ENCODE measurements at regions not wholly inside any gene's neighbourhood (a gene's known extent, or its start where the extent isn't known, plus 50 kb on each side); places are given as distances from the start of the nearest gene placed in this dataset.

GRCh38 chr9:38281196-38281595 lies 111.3 kb upstream of the ALDH1B1 start:
- no peak overlapping the region for H3K4me3 ChIP-seq (ENCODE audit: low read depth in 1 of 5, low read length in 5 of 5)
- no peak overlapping the region for H3K9ac ChIP-seq (ENCODE audit: low read length in 5 of 5)
- H3K9me3 ChIP-seq (ENCODE audit: control insufficient read depth in 5 of 5, low read length in 5 of 5) = no peaks in the 10 kb centered on the region
- H3K27me3 ChIP-seq (ENCODE audit: control insufficient read depth in 5 of 5, insufficient read depth in 4 of 5, low read length in 5 of 5) = peaks cover 0 to 3% (median 0%) of the 10 kb centered on the region in 5 donors
- no peak overlapping the region for H3K27ac ChIP-seq (ENCODE audit: low read depth, low read length)
- H3K4me1 ChIP-seq (ENCODE audit: control insufficient read depth in 5 of 5, insufficient read depth in 5 of 5, low read length in 5 of 5) = peaks cover 0 to 10% (median 0%) of the 10 kb centered on the region in 5 donors
- no peaks in the 10 kb centered on the region for H3K36me3 ChIP-seq (ENCODE audit: control insufficient read depth in 5 of 5, insufficient read depth in 5 of 5, low read length in 5 of 5)

GRCh38 chr9:38280251-38280800 lies 112.2 kb upstream of the ALDH1B1 start:
- H3K27ac ChIP-seq (ENCODE audit: low read depth, low read length) = no peak overlapping the region
- no peaks in the 10 kb centered on the region for H3K9me3 ChIP-seq (ENCODE audit: control insufficient read depth in 5 of 5, low read length in 5 of 5)
- H3K9ac ChIP-seq (ENCODE audit: low read length in 5 of 5) = no peak overlapping the region
- peaks cover 0 to 10% (median 0%) of the 10 kb centered on the region in 5 donors for H3K4me1 ChIP-seq (ENCODE audit: control insufficient read depth in 5 of 5, insufficient read depth in 5 of 5, low read length in 5 of 5)
- H3K27me3 ChIP-seq (ENCODE audit: control insufficient read depth in 5 of 5, insufficient read depth in 4 of 5, low read length in 5 of 5) = peaks cover 0 to 3% (median 0%) of the 10 kb centered on the region in 5 donors
- no peak overlapping the region for H3K4me3 ChIP-seq (ENCODE audit: low read depth in 1 of 5, low read length in 5 of 5)
- H3K36me3 ChIP-seq (ENCODE audit: control insufficient read depth in 5 of 5, insufficient read depth in 5 of 5, low read length in 5 of 5) = no peaks in the 10 kb centered on the region

GRCh38 chr9:38278931-38279679 lies 113.4 kb upstream of the ALDH1B1 start:
- Histone ChIP-seq H3K27me3 (ENCODE audit: control insufficient read depth in 5 of 5, insufficient read depth in 4 of 5, low read length in 5 of 5) (peaks cover 0 to 3% (median 0%) of the 10 kb centered on the region in 5 donors), H3K27ac (ENCODE audit: low read depth, low read length) (no peak overlapping the region), H3K4me1 (ENCODE audit: control insufficient read depth in 5 of 5, insufficient read depth in 5 of 5, low read length in 5 of 5) (peaks cover 0 to 13% (median 8%) of the 10 kb centered on the region in 5 donors), H3K9me3 (ENCODE audit: control insufficient read depth in 5 of 5, low read length in 5 of 5) (no peaks in the 10 kb centered on the region), H3K36me3 (ENCODE audit: control insufficient read depth in 5 of 5, insufficient read depth in 5 of 5, low read length in 5 of 5) (no peaks in the 10 kb centered on the region), H3K9ac (ENCODE audit: low read length in 5 of 5) (no peak overlapping the region), H3K4me3 (ENCODE audit: low read depth in 1 of 5, low read length in 5 of 5) (no peak overlapping the region)

GRCh38 chr9:38278457-38278856 lies 114.0 kb upstream of the ALDH1B1 start:
- Histone ChIP-seq H3K36me3 (ENCODE audit: control insufficient read depth in 5 of 5, insufficient read depth in 5 of 5, low read length in 5 of 5) (no peaks in the 10 kb centered on the region), H3K4me3 (ENCODE audit: low read depth in 1 of 5, low read length in 5 of 5) (no peak overlapping the region), H3K9ac (ENCODE audit: low read length in 5 of 5) (no peak overlapping the region), H3K4me1 (ENCODE audit: control insufficient read depth in 5 of 5, insufficient read depth in 5 of 5, low read length in 5 of 5) (peaks cover 0 to 11% (median 8%) of the 10 kb centered on the region in 5 donors), H3K27me3 (ENCODE audit: control insufficient read depth in 5 of 5, insufficient read depth in 4 of 5, low read length in 5 of 5) (peaks cover 0 to 3% (median 0%) of the 10 kb centered on the region in 5 donors), H3K27ac (ENCODE audit: low read depth, low read length) (no peak overlapping the region), H3K9me3 (ENCODE audit: control insufficient read depth in 5 of 5, low read length in 5 of 5) (no peaks in the 10 kb centered on the region)

GRCh38 chr9:38277601-38278200 lies 114.8 kb upstream of the ALDH1B1 start:
- H3K9ac ChIP-seq (ENCODE audit: low read length in 5 of 5) = no peak overlapping the region

GRCh38 chr9:38276771-38277439 lies 115.6 kb upstream of the ALDH1B1 start:
- Histone ChIP-seq H3K4me1 (ENCODE audit: control insufficient read depth in 5 of 5, insufficient read depth in 5 of 5, low read length in 5 of 5) (peaks cover 0 to 11% (median 8%) of the 10 kb centered on the region in 5 donors), H3K4me3 (ENCODE audit: low read depth in 1 of 5, low read length in 5 of 5) (no peak overlapping the region), H3K27me3 (ENCODE audit: control insufficient read depth in 5 of 5, insufficient read depth in 4 of 5, low read length in 5 of 5) (peaks cover 0 to 3% (median 0%) of the 10 kb centered on the region in 5 donors), H3K9ac (ENCODE audit: low read length in 5 of 5) (no peak overlapping the region), H3K36me3 (ENCODE audit: control insufficient read depth in 5 of 5, insufficient read depth in 5 of 5, low read length in 5 of 5) (no peaks in the 10 kb centered on the region), H3K9me3 (ENCODE audit: control insufficient read depth in 5 of 5, low read length in 5 of 5) (peaks cover 0 to under 1% (median 0%) of the 10 kb centered on the region in 5 donors), H3K27ac (ENCODE audit: low read depth, low read length) (no peak overlapping the region)

More at GRCh38 chr9:38277601-38278200, 114.8 kb upstream of the ALDH1B1 start:
- no peak overlapping the region for H3K4me3 ChIP-seq (ENCODE audit: low read depth in 1 of 5, low read length in 5 of 5)
- H3K9me3 ChIP-seq (ENCODE audit: control insufficient read depth in 5 of 5, low read length in 5 of 5) = no peaks in the 10 kb centered on the region
- H3K4me1 ChIP-seq (ENCODE audit: control insufficient read depth in 5 of 5, insufficient read depth in 5 of 5, low read length in 5 of 5) = peaks cover 0 to 11% (median 8%) of the 10 kb centered on the region in 5 donors
- H3K27ac ChIP-seq (ENCODE audit: low read depth, low read length) = no peak overlapping the region
- no peaks in the 10 kb centered on the region for H3K36me3 ChIP-seq (ENCODE audit: control insufficient read depth in 5 of 5, insufficient read depth in 5 of 5, low read length in 5 of 5)
- H3K27me3 ChIP-seq (ENCODE audit: control insufficient read depth in 5 of 5, insufficient read depth in 4 of 5, low read length in 5 of 5) = peaks cover 0 to 3% (median 0%) of the 10 kb centered on the region in 5 donors

GRCh38 chr9:38274800-38275199 lies 117.7 kb upstream of the ALDH1B1 start:
- Histone ChIP-seq H3K9ac (ENCODE audit: low read length in 5 of 5) (no peak overlapping the region), H3K27ac (ENCODE audit: low read depth, low read length) (no peak overlapping the region), H3K4me3 (ENCODE audit: low read depth in 1 of 5, low read length in 5 of 5) (peak overlapping the region in 1 of 5 donors; percentile 12), H3K27me3 (ENCODE audit: control insufficient read depth in 5 of 5, insufficient read depth in 4 of 5, low read length in 5 of 5) (no peaks in the 10 kb centered on the region), H3K4me1 (ENCODE audit: control insufficient read depth in 5 of 5, insufficient read depth in 5 of 5, low read length in 5 of 5) (peaks cover 0 to 11% (median 8%) of the 10 kb centered on the region in 5 donors), H3K9me3 (ENCODE audit: control insufficient read depth in 5 of 5, low read length in 5 of 5) (peaks cover 0 to 2% (median 0%) of the 10 kb centered on the region in 5 donors), H3K36me3 (ENCODE audit: control insufficient read depth in 5 of 5, insufficient read depth in 5 of 5, low read length in 5 of 5) (no peaks in the 10 kb centered on the region)

GRCh38 chr9:38272710-38273109 lies 119.8 kb upstream of the ALDH1B1 start:
- Histone ChIP-seq H3K27ac (ENCODE audit: low read depth, low read length) (no peak overlapping the region), H3K4me1 (ENCODE audit: control insufficient read depth in 5 of 5, insufficient read depth in 5 of 5, low read length in 5 of 5) (peaks cover 0 to 11% (median 8%) of the 10 kb centered on the region in 5 donors), H3K36me3 (ENCODE audit: control insufficient read depth in 5 of 5, insufficient read depth in 5 of 5, low read length in 5 of 5) (no peaks in the 10 kb centered on the region), H3K27me3 (ENCODE audit: control insufficient read depth in 5 of 5, insufficient read depth in 4 of 5, low read length in 5 of 5) (no peaks in the 10 kb centered on the region), H3K9me3 (ENCODE audit: control insufficient read depth in 5 of 5, low read length in 5 of 5) (peaks cover 0 to 2% (median 0%) of the 10 kb centered on the region in 5 donors), H3K9ac (ENCODE audit: low read length in 5 of 5) (no peak overlapping the region), H3K4me3 (ENCODE audit: low read depth in 1 of 5, low read length in 5 of 5) (no peak overlapping the region)

- Histone ChIP-seq H3K27ac (ENCODE audit: low read depth, low read length) (no peak overlapping the region), H3K4me1 (ENCODE audit: control insufficient read depth in 5 of 5, insufficient read depth in 5 of 5, low read length in 5 of 5) (peaks cover 0 to 11% (median 8%) of the 10 kb centered on the region in 5 donors), H3K4me3 (ENCODE audit: low read depth in 1 of 5, low read length in 5 of 5) (no peak overlapping the region), H3K9me3 (ENCODE audit: control insufficient read depth in 5 of 5, low read length in 5 of 5) (peaks cover 0 to 2% (median 0%) of the 10 kb centered on the region in 5 donors), H3K27me3 (ENCODE audit: control insufficient read depth in 5 of 5, insufficient read depth in 4 of 5, low read length in 5 of 5) (no peaks in the 10 kb centered on the region), H3K36me3 (ENCODE audit: control insufficient read depth in 5 of 5, insufficient read depth in 5 of 5, low read length in 5 of 5) (no peaks in the 10 kb centered on the region), H3K9ac (ENCODE audit: low read length in 5 of 5) (no peak overlapping the region)
Measured at GRCh38 chr9:38271666-38272241, 120.7 kb upstream of the ALDH1B1 start.

All from subcutaneous abdominal adipose tissue (tissue), 5 donors.